Astrocyte of the cerebellum (primary cell): ENCODE measurements at regions not wholly inside any gene's neighbourhood (a gene's known extent, or its start where the extent isn't known, plus 50 kb on each side); places are given as distances from the start of the nearest gene placed in this dataset.

ENCODE experiments used
- DNase-seq: peaks from one replicate; pipeline ENCODE4 v3.0.0-alpha.2; 2011; ENCODE audit warnings: low read depth
- H3K4me3 ChIP-seq: 2 replicates; pipeline ENCODE4 v1.5.1; 2011; ENCODE audit warnings: mild to moderate bottlenecking, low read depth, low read length, moderate library complexity
- CTCF ChIP-seq: IDR thresholded peaks from 2 replicates; pipeline ENCODE4 v1.5.1; 2012; ENCODE audit warnings: low read length, low read depth, moderate library complexity, mild to moderate bottlenecking; ENCODE audit errors: missing control alignments
- in situ Hi-C: cut with HindIII; loops from 2 replicates; pipeline ENCODE4 v1.10.0; 2017; ENCODE audit warnings: low sequenced_read_pairs

GRCh38 chr15:46671336-46671735, 1036.5 kb downstream of the SQOR start:
- in situ Hi-C loops = no loop called here
- H3K4me3 ChIP-seq = no peak overlapping the region
- TF ChIP-seq CTCF = no peak
- no peak for DNase-seq

GRCh38 chr15:46672041-46672440, 1037.2 kb downstream of the SQOR start:
- no peak for DNase-seq
- no peak overlapping the region for H3K4me3 ChIP-seq
- in situ Hi-C loops = no loop called here
- no peak for TF ChIP-seq CTCF

GRCh38 chr15:46676233-46677206, 1040.8 kb upstream of the SEMA6D start:
- no peak for TF ChIP-seq CTCF
- in situ Hi-C loops = no loop called here

GRCh38 chr15:46677491-46677890, 1039.8 kb upstream of the SEMA6D start:
- DNase-seq = no peak
- in situ Hi-C loops = no loop called here
- no peak for TF ChIP-seq CTCF
- H3K4me3 ChIP-seq = no peak overlapping the region

More at GRCh38 chr15:46676233-46677206, 1040.8 kb upstream of the SEMA6D start:
- H3K4me3 ChIP-seq = no peak overlapping the region
- no peak for DNase-seq

DNA sequence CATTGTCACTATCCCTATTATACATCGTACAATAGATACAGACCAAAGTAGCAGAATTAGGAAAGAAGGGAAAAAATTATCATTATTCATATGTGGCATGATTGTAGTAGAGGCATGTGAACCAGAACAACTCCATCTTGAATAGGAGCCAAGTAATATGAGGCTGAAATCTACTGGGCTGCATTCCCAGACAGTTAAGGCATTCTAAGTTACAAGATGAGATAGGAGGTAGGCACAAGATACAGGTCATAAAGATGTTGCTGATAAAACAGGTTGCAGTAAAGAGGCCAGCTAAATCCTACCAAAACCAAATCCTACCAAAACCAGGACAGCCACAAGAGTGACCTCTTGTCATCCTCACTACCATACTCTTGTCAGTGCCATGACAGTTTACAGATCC, 1035.4 kb upstream of the SEMA6D start:
- H3K4me3 ChIP-seq = no peak overlapping the region
- in situ Hi-C loops = no loop called here
- DNase-seq = no peak
- no peak for TF ChIP-seq CTCF

- no peak for DNase-seq
- no peak for TF ChIP-seq CTCF
- no peak overlapping the region for H3K4me3 ChIP-seq
- in situ Hi-C loops = no loop called here
These were observed 1034.1 kb upstream of the SEMA6D start for GRCh38 chr15:46682969-46683791.
